Testis (tissue), 2 donors: ENCODE measurements at regions not wholly inside any gene's neighbourhood (a gene's known extent, or its start where the extent isn't known, plus 50 kb on each side); places are given as distances from the start of the nearest gene placed in this dataset.

Experiments used
- POLR2A ChIP-seq: fragments of 450-650 bp; IDR thresholded peaks from one replicate; pipeline ENCODE4 v1.6.1; 2017; ENCODE audit warnings: antibody characterized with exemption, mild to moderate bottlenecking, moderate library complexity
- TF ChIP-seq, protein P1 (sequence below), 3 experiments: fragments of 450-650 bp in 2 of 3; fragments of 200-600 bp in 1 of 3; sonication (generic) in 1 of 3; IDR thresholded peaks; one replicate each; pipeline ENCODE4 v1.5.1; 2016 to 2019; ENCODE audit warnings: antibody characterized with exemption in 3 of 3, mild to moderate bottlenecking in 2 of 3, moderate library complexity in 1 of 3

GRCh38 chr2:106644623-106645022 lies 157.5 kb downstream of the CD8B2 start:
- TF ChIP-seq, protein P1, sequence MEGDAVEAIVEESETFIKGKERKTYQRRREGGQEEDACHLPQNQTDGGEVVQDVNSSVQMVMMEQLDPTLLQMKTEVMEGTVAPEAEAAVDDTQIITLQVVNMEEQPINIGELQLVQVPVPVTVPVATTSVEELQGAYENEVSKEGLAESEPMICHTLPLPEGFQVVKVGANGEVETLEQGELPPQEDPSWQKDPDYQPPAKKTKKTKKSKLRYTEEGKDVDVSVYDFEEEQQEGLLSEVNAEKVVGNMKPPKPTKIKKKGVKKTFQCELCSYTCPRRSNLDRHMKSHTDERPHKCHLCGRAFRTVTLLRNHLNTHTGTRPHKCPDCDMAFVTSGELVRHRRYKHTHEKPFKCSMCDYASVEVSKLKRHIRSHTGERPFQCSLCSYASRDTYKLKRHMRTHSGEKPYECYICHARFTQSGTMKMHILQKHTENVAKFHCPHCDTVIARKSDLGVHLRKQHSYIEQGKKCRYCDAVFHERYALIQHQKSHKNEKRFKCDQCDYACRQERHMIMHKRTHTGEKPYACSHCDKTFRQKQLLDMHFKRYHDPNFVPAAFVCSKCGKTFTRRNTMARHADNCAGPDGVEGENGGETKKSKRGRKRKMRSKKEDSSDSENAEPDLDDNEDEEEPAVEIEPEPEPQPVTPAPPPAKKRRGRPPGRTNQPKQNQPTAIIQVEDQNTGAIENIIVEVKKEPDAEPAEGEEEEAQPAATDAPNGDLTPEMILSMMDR (IDR thresholded peaks at IDR 0.05), result no peak
- TF ChIP-seq POLR2A, result no peak
